HEK293 (cell line): ENCODE measurements at regions not wholly inside any gene's neighbourhood (a gene's known extent, or its start where the extent isn't known, plus 50 kb on each side); places are given as distances from the start of the nearest gene placed in this dataset.

Experiments used
- CTCF ChIA-PET: fragments of 350-600 bp; formaldehyde crosslinking; extraction: SDS; loops from one replicate; lab custom pipeline; 2021; ENCODE audit warnings: antibody characterized with exemption; lab: Yijun Ruan, JAX
- POLR2A ChIA-PET: fragments of 300-600 bp; formaldehyde crosslinking; extraction: SDS; loops from one replicate; lab custom pipeline; 2020; ENCODE audit warnings: antibody characterized with exemption, inconsistent platforms; lab: Yijun Ruan, JAX
- H3K27ac ChIP-seq: fragments of 200-500 bp; sonication (Bioruptor generic); 2 replicates; pipeline ENCODE4 v1.5.1; 2014; ENCODE audit warnings: low read depth, low read length, control low read depth, inconsistent platforms; ENCODE audit errors: extremely low read depth
- H3K36me3 ChIP-seq, 2 experiments: fragments of 200-500 bp in 1 of 2; sonication (Bioruptor generic) in 1 of 2; 1 replicate in 1 of 2; 2 replicates in 1 of 2; pipeline ENCODE4 v1.5.1; 2014 to 2017; ENCODE audit warnings: inconsistent platforms in 2 of 2, low read length in 2 of 2; ENCODE audit not compliant: control insufficient read depth in 2 of 2, insufficient read depth in 1 of 2
- H3K4me1 ChIP-seq: fragments of 200-500 bp; sonication (Bioruptor generic); 2 replicates; pipeline ENCODE4 v1.5.1; 2014; ENCODE audit warnings: mild to moderate bottlenecking, low read length, inconsistent platforms; ENCODE audit not compliant: control insufficient read depth, insufficient read depth
- H3K4me3 ChIP-seq: 2 replicates; pipeline ENCODE4 v1.5.1; 2011; ENCODE audit warnings: low read depth, mild to moderate bottlenecking, control low read depth, low read length, moderate library complexity
- H3K9me3 ChIP-seq: fragments of 200-500 bp; sonication (Bioruptor generic); 2 replicates; pipeline ENCODE4 v1.5.1; 2014; ENCODE audit warnings: low read depth, low read length, inconsistent platforms; ENCODE audit not compliant: control insufficient read depth, insufficient read depth
- AEBP2 ChIP-seq: fragments of 450-650 bp; formaldehyde crosslinking; IDR thresholded peaks from 2 replicates; pipeline ENCODE4 v1.5.1; 2016; ENCODE audit warnings: missing biosample characterization, missing genetic modification characterization, borderline replicate concordance
- IKZF3 ChIP-seq: fragments of 450-650 bp; IDR thresholded peaks from 2 replicates; pipeline ENCODE4 v1.5.0; 2018; ENCODE audit warnings: missing biosample characterization, mild to moderate bottlenecking, missing genetic modification characterization, moderate library complexity
- INSM2 ChIP-seq: fragments of 450-650 bp; formaldehyde crosslinking; IDR thresholded peaks from 2 replicates; pipeline ENCODE4 v1.5.1; 2016; ENCODE audit warnings: missing biosample characterization, missing genetic modification characterization
- KLF17 ChIP-seq: fragments of 450-650 bp; formaldehyde crosslinking; IDR thresholded peaks from 2 replicates; pipeline ENCODE4 v1.5.1; 2016; ENCODE audit warnings: missing biosample characterization, missing genetic modification characterization
- KLF9 ChIP-seq: fragments of 450-650 bp; formaldehyde crosslinking; IDR thresholded peaks from 2 replicates; pipeline ENCODE4 v1.5.1; 2016; ENCODE audit warnings: missing biosample characterization, missing genetic modification characterization, low read depth
- REPIN1 ChIP-seq: fragments of 450-650 bp; formaldehyde crosslinking; IDR thresholded peaks from 2 replicates; pipeline ENCODE4 v1.5.1; 2017; ENCODE audit warnings: missing biosample characterization, missing genetic modification characterization, low read depth
- SCRT1 ChIP-seq: fragments of 450-650 bp; formaldehyde crosslinking; IDR thresholded peaks from 2 replicates; pipeline ENCODE4 v1.5.1; 2016; ENCODE audit warnings: missing biosample characterization, missing genetic modification characterization, borderline replicate concordance
- SCRT2 ChIP-seq: fragments of 450-650 bp; formaldehyde crosslinking; IDR thresholded peaks from 2 replicates; pipeline ENCODE4 v1.5.1; 2016; ENCODE audit warnings: missing biosample characterization, missing genetic modification characterization
- SP3 ChIP-seq: fragments of 450-650 bp; formaldehyde crosslinking; IDR thresholded peaks from 2 replicates; pipeline ENCODE4 v1.5.1; 2016; ENCODE audit warnings: missing biosample characterization, missing genetic modification characterization
- YY1 ChIP-seq: fragments of 450-650 bp; formaldehyde crosslinking; IDR thresholded peaks from 2 replicates; pipeline ENCODE4 v1.5.1; 2018; ENCODE audit warnings: missing biosample characterization, missing genetic modification characterization
- ZBTB44 ChIP-seq: fragments of 450-650 bp; IDR thresholded peaks from 2 replicates; pipeline ENCODE4 v1.5.1; 2018; ENCODE audit warnings: missing biosample characterization, mild to moderate bottlenecking, missing genetic modification characterization
- ZNF335 ChIP-seq: fragments of 450-650 bp; formaldehyde crosslinking; conservative IDR thresholded peaks from 2 replicates; pipeline ENCODE4 v1.5.1; 2016; ENCODE audit warnings: missing biosample characterization, missing genetic modification characterization
- ZNF366 ChIP-seq: fragments of 450-650 bp; formaldehyde crosslinking; conservative IDR thresholded peaks from 2 replicates; pipeline ENCODE4 v1.5.1; 2016; ENCODE audit warnings: missing biosample characterization, missing genetic modification characterization
- ZNF37A ChIP-seq: fragments of 450-650 bp; IDR thresholded peaks from 2 replicates; pipeline ENCODE4 v1.5.1; 2018; ENCODE audit warnings: missing biosample characterization, missing genetic modification characterization
- ZNF391 ChIP-seq: fragments of 450-650 bp; formaldehyde crosslinking; IDR thresholded peaks from 2 replicates; pipeline ENCODE4 v1.5.1; 2016; ENCODE audit warnings: low read depth, missing biosample characterization, missing genetic modification characterization, borderline replicate concordance
- ZNF510 ChIP-seq: fragments of 450-650 bp; formaldehyde crosslinking; IDR thresholded peaks from 2 replicates; pipeline ENCODE4 v1.5.1; 2018; ENCODE audit warnings: mild to moderate bottlenecking, missing genetic modification characterization, missing biosample characterization; ENCODE audit not compliant: insufficient replicate concordance
- ZNF561 ChIP-seq: fragments of 450-650 bp; IDR thresholded peaks from 2 replicates; pipeline ENCODE4 v1.5.1; 2018; ENCODE audit warnings: missing biosample characterization, missing genetic modification characterization, borderline replicate concordance
- ZNF639 ChIP-seq: fragments of 450-650 bp; formaldehyde crosslinking; IDR thresholded peaks from 2 replicates; pipeline ENCODE4 v1.5.1; 2016; ENCODE audit warnings: missing biosample characterization, missing genetic modification characterization
- ZNF692 ChIP-seq: fragments of 450-650 bp; formaldehyde crosslinking; IDR thresholded peaks from 2 replicates; pipeline ENCODE4 v1.5.1; 2016; ENCODE audit warnings: missing biosample characterization, missing genetic modification characterization
- ZNF777 ChIP-seq: fragments of 450-650 bp; formaldehyde crosslinking; IDR thresholded peaks from 2 replicates; pipeline ENCODE4 v1.5.1; 2017; ENCODE audit warnings: missing biosample characterization, missing genetic modification characterization, borderline replicate concordance
- ZSCAN4 ChIP-seq: fragments of 450-650 bp; formaldehyde crosslinking; IDR thresholded peaks from 2 replicates; pipeline ENCODE4 v1.5.1; 2017; ENCODE audit warnings: missing biosample characterization, missing genetic modification characterization
- ZSCAN5A ChIP-seq: fragments of 450-650 bp; formaldehyde crosslinking; IDR thresholded peaks from 2 replicates; pipeline ENCODE4 v1.5.1; 2016; ENCODE audit warnings: missing biosample characterization, missing genetic modification characterization

GRCh38 chr6:28758046-28758817, 165.6 kb downstream of the TRIM27 start:
- no peaks in the 10 kb centered on the region for H3K4me1 ChIP-seq
- peak overlapping the region; percentile 48 for H3K4me3 ChIP-seq
- H3K9me3 ChIP-seq: no peaks in the 10 kb centered on the region
- peak overlapping the region; percentile 82 for H3K27ac ChIP-seq
- H3K36me3 ChIP-seq: no peaks in the 10 kb centered on the region
- ChIA-PET POLR2A (interaction anchor here (0.6 to 2.6 kb wide), 9 partner anchors 11 to 870 kb away, joined by 3 to 21 read pairs (median 7); no protein-coding TSS in a partner anchor), CTCF (interaction anchor here (0.6 to 2.6 kb wide), 9 partner anchors 8 to 617 kb away, joined by 3 to 8 read pairs (median 3); no protein-coding TSS in a partner anchor)
- TF ChIP-seq ZBTB44 (tag by site-specific recombination): peak; percentile 79; the same call in 1 of the 2 replicates
- TF ChIP-seq ZSCAN5A (tag by site-specific recombination): no peak
- TF ChIP-seq ZNF777 (tag by site-specific recombination): 0 out of 2 replicates have a peak, but pooled peaks have one; percentile 1
- TF ChIP-seq ZSCAN4 (tag by site-specific recombination): peak; percentile 35; the same call in 1 of the 2 replicates
- TF ChIP-seq ZNF692 (tag by site-specific recombination): 0 out of 2 replicates have a peak, but pooled peaks have one; percentile 24
- peak; percentile 82 for TF ChIP-seq SCRT1 (tag by site-specific recombination)
- TF ChIP-seq ZNF391 (tag by site-specific recombination): 0 out of 2 replicates have a peak, but pooled peaks have one; percentile 49
- TF ChIP-seq REPIN1 (tag by site-specific recombination): no peak
- TF ChIP-seq SCRT2 (tag by site-specific recombination): peak; percentile 98
- TF ChIP-seq ZNF510 (tag by site-specific recombination): peak; percentile 20
- TF ChIP-seq ZNF37A: no peak
- peak; percentile 81 for TF ChIP-seq ZNF366
- no peak for TF ChIP-seq AEBP2 (tag by site-specific recombination)
- TF ChIP-seq IKZF3 (tag by site-specific recombination): 0 out of 2 replicates have a peak, but pooled peaks have one; percentile 17
- peak; percentile 16; the same call in 1 of the 2 replicates for TF ChIP-seq SP3
- peak; percentile 68 for TF ChIP-seq ZNF639 (tag by site-specific recombination)
- peak; percentile 20; the same call in 1 of the 2 replicates for TF ChIP-seq KLF17 (tag by site-specific recombination)
- peak; percentile 62 for TF ChIP-seq KLF9
- peak; percentile 76; the same call in 1 of the 2 replicates for TF ChIP-seq ZNF335
- TF ChIP-seq INSM2 (tag by site-specific recombination): 0 out of 2 replicates have a peak, but pooled peaks have one; percentile 38
- TF ChIP-seq ZNF561 (tag by site-specific recombination): peak; percentile 88
- peak; percentile 63 for TF ChIP-seq YY1 (tag by site-specific recombination)
